ENCODE measurements at regions not wholly inside any gene's neighbourhood (a gene's known extent, or its start where the extent isn't known, plus 50 kb on each side); places are given as distances from the start of the nearest gene placed in this dataset.
A peak's percentile ranks its signal among the peaks of the same experiment; 100 is the strongest.

DNA sequence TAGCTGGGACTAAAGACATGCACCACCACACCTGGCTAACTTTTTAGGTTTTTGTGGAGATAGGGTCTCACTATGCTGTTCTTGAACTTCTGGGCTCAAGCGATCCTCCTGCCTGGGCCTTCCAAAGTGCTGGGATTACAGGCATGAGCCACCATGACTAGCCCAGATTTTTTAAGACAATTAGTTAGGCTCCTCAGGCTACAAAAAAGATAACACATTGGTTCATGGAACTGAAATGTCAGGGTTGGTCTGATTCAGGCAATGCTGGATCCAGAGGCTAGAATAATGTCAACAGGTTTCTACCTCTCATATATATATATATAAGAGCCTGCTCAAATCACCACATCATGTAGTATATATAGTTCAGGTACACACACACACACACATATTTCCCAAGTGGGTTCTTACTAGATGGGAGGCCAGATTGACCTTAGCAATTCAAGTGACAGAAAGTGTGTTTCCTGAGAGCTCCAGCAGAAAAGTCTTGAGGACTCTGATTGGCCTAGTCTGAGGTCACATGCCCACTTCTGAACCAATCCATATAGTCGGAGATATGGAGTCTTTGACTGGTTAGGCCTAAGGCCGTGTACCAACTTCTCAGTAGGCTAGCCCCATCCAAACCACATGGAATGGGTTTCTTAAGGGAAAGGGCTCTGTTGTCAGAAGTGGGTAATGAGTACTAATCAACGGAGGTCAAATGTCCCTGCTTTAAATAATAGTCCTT is 72.6 kb upstream of the LAPTM4A start:
- no peak overlapping the region for H3K4me3 ChIP-seq (ENCODE audit: severe bottlenecking)
- no peaks in the 10 kb centered on the region for H3K27me3 ChIP-seq (ENCODE audit: insufficient read depth, poor library complexity, severe bottlenecking)
- DNase-seq (ENCODE audit: low spot score) (no peak), ATAC-seq (ENCODE audit: low read depth) (no peak)
- H3K4me1 ChIP-seq (ENCODE audit: insufficient read depth, poor library complexity, severe bottlenecking): no peaks in the 10 kb centered on the region
- H3K27ac ChIP-seq (ENCODE audit: poor library complexity, severe bottlenecking): no peak overlapping the region
- TF ChIP-seq, protein P1, sequence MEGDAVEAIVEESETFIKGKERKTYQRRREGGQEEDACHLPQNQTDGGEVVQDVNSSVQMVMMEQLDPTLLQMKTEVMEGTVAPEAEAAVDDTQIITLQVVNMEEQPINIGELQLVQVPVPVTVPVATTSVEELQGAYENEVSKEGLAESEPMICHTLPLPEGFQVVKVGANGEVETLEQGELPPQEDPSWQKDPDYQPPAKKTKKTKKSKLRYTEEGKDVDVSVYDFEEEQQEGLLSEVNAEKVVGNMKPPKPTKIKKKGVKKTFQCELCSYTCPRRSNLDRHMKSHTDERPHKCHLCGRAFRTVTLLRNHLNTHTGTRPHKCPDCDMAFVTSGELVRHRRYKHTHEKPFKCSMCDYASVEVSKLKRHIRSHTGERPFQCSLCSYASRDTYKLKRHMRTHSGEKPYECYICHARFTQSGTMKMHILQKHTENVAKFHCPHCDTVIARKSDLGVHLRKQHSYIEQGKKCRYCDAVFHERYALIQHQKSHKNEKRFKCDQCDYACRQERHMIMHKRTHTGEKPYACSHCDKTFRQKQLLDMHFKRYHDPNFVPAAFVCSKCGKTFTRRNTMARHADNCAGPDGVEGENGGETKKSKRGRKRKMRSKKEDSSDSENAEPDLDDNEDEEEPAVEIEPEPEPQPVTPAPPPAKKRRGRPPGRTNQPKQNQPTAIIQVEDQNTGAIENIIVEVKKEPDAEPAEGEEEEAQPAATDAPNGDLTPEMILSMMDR (IDR thresholded peaks at IDR 0.05; ENCODE audit: poor library complexity, severe bottlenecking): no peak
- no peaks in the 10 kb centered on the region for H3K36me3 ChIP-seq (ENCODE audit: low read depth)
- H3K9me3 ChIP-seq (ENCODE audit: severe bottlenecking): no peaks in the 10 kb centered on the region

DNA sequence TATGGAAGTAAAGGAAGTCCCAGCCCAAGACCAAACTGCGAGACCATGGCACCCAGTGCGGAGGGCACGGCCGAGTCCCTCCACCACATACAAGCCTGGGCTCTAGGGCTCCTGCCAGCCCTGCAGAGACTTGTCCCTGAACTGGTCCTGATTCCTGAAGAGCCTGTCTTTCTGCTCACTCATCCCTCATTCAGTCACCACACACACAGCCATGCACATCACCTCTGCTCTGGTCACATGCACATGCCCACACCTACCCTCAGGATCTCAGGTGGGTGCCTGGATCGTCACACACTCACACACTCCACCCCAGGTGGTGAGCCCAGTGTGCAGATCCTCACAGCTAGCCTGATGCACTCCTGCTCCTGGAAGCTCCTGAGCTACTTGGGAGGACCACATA is 71.4 kb upstream of the LAPTM4A start:
- Histone ChIP-seq H3K27ac (ENCODE audit: poor library complexity, severe bottlenecking) (no peak overlapping the region), H3K4me3 (ENCODE audit: severe bottlenecking) (no peak overlapping the region), H3K27me3 (ENCODE audit: insufficient read depth, poor library complexity, severe bottlenecking) (no peaks in the 10 kb centered on the region), H3K9me3 (ENCODE audit: severe bottlenecking) (no peaks in the 10 kb centered on the region), H3K36me3 (ENCODE audit: low read depth) (no peaks in the 10 kb centered on the region), H3K4me1 (ENCODE audit: insufficient read depth, poor library complexity, severe bottlenecking) (no peaks in the 10 kb centered on the region)
- ATAC-seq (ENCODE audit: low read depth) (peak; percentile 25; the same call in 1 of the 3 replicates), DNase-seq (ENCODE audit: low spot score) (no peak)
- TF ChIP-seq, protein P1 (IDR thresholded peaks at IDR 0.05; ENCODE audit: poor library complexity, severe bottlenecking): no peak

DNA sequence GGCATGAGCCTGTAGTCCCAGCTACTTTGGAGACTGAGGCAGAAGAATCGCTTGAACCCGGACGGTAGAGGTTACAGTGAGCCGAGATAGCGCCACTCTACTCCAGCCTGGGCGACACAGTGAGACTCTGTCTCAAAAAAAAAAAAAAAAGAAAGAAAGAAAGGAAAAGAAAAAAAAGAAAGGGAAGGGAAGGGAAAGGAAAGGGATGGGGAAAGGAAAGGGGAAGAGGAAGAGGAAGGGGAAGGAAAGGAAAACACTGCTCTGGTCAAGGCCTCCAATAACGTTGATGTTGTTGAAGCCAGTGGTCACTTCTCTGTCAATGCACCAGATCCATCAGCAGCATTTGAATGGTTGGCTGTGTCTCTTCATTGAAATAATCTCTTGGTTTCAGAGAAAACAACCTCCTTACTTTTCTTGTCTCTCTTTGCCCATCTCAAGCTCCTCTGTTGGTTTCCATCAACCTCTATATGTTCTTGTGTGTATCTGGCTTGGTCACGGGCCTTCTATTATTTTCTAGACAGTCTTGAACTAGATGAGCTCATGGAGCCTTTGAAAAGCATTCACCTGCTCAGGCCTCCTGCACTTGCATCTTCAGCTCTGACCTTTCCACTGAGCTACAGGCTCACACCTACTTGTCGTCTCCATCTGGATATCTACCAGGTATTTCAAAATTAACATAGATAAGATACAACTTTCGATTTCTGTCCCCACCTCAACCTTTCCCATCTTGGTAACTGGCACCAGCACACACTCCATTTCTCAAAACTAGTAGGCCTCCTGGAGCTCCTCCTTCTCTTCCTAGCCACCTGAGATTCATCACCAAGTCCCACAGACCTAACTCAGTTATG is 69.4 kb upstream of the LAPTM4A start:
- H3K27me3 ChIP-seq (ENCODE audit: insufficient read depth, poor library complexity, severe bottlenecking): no peaks in the 10 kb centered on the region
- H3K4me1 ChIP-seq (ENCODE audit: insufficient read depth, poor library complexity, severe bottlenecking): no peaks in the 10 kb centered on the region
- no peak overlapping the region for H3K27ac ChIP-seq (ENCODE audit: poor library complexity, severe bottlenecking)
- ATAC-seq (ENCODE audit: low read depth): no peak
- DNase-seq (ENCODE audit: low spot score): no peak
- no peaks in the 10 kb centered on the region for H3K9me3 ChIP-seq (ENCODE audit: severe bottlenecking)
- TF ChIP-seq, protein P1 (IDR thresholded peaks at IDR 0.05; ENCODE audit: poor library complexity, severe bottlenecking): no peak
- H3K4me3 ChIP-seq (ENCODE audit: severe bottlenecking): no peak overlapping the region
- no peaks in the 10 kb centered on the region for H3K36me3 ChIP-seq (ENCODE audit: low read depth)

DNA sequence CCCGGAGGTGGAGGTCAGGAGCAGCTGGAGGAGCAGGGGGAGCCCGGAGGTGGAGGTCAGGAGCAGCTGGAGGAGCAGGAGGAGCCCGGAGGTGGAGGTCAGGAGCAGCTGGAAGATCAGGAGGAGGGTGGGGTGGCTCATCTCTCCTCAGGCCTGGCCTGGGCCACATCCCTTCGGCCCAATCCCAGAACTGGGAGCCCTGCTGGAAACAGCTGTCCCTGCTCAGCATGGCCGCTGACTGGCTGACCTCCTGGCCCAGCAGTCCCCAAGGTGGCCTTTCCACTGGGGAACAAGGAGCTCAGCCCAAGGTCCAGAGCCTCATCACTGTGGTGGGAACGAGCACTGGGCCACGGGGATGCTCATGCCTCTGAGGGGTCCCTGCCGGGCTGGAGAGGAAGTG is 66.6 kb upstream of the LAPTM4A start:
- Histone ChIP-seq H3K36me3 (ENCODE audit: low read depth) (no peaks in the 10 kb centered on the region), H3K9me3 (ENCODE audit: severe bottlenecking) (no peaks in the 10 kb centered on the region), H3K4me3 (ENCODE audit: severe bottlenecking) (no peak overlapping the region), H3K4me1 (ENCODE audit: insufficient read depth, poor library complexity, severe bottlenecking) (no peaks in the 10 kb centered on the region), H3K27me3 (ENCODE audit: insufficient read depth, poor library complexity, severe bottlenecking) (no peaks in the 10 kb centered on the region), H3K27ac (ENCODE audit: poor library complexity, severe bottlenecking) (no peak overlapping the region)
- no peak for DNase-seq (ENCODE audit: low spot score)
- ATAC-seq (ENCODE audit: low read depth): no peak
- TF ChIP-seq, protein P1 (IDR thresholded peaks at IDR 0.05; ENCODE audit: poor library complexity, severe bottlenecking): no peak

Data from RWPE2 (cell line).